Retinal pigment epithelial cell (primary cell): ENCODE measurements at regions not wholly inside any gene's neighbourhood (a gene's known extent, or its start where the extent isn't known, plus 50 kb on each side); places are given as distances from the start of the nearest gene placed in this dataset.

Experiments
- DNase-seq: peaks from one replicate; pipeline ENCODE4 v3.0.0-alpha.2; 2010; ENCODE audit warnings: low read depth
- H3K4me3 ChIP-seq: 2 replicates; pipeline ENCODE4 v1.5.1; 2011; ENCODE audit warnings: mild to moderate bottlenecking, low read length, control low read depth, moderate library complexity
- TF ChIP-seq, protein P1 (sequence below): conservative IDR thresholded peaks from 2 replicates; pipeline ENCODE4 v1.5.1; 2011; ENCODE audit warnings: low read depth, low read length, control low read depth, inconsistent platforms

DNA sequence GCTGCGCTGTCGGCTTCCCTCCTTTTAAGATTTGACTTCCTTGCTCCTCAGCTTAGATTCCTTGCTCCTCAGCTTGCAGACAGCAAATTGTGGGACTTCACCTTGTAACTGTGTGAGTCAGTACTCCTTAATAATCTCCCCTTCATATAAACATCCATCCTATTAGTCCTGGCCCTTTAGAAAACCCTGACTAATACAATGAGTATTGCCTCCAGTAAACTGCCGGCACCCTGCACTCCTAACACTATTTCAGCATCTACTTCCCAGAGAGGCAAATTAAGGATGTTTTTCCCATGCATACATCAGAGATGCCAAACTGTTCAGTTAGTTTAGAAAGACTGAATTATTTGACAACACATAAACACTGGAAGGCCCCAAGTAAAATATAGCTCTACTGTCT lies 611.3 kb upstream of the TMEM132C start:
- H3K4me3 ChIP-seq = no peak overlapping the region
- no peak for DNase-seq
- TF ChIP-seq, protein P1, sequence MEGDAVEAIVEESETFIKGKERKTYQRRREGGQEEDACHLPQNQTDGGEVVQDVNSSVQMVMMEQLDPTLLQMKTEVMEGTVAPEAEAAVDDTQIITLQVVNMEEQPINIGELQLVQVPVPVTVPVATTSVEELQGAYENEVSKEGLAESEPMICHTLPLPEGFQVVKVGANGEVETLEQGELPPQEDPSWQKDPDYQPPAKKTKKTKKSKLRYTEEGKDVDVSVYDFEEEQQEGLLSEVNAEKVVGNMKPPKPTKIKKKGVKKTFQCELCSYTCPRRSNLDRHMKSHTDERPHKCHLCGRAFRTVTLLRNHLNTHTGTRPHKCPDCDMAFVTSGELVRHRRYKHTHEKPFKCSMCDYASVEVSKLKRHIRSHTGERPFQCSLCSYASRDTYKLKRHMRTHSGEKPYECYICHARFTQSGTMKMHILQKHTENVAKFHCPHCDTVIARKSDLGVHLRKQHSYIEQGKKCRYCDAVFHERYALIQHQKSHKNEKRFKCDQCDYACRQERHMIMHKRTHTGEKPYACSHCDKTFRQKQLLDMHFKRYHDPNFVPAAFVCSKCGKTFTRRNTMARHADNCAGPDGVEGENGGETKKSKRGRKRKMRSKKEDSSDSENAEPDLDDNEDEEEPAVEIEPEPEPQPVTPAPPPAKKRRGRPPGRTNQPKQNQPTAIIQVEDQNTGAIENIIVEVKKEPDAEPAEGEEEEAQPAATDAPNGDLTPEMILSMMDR = no peak

DNA sequence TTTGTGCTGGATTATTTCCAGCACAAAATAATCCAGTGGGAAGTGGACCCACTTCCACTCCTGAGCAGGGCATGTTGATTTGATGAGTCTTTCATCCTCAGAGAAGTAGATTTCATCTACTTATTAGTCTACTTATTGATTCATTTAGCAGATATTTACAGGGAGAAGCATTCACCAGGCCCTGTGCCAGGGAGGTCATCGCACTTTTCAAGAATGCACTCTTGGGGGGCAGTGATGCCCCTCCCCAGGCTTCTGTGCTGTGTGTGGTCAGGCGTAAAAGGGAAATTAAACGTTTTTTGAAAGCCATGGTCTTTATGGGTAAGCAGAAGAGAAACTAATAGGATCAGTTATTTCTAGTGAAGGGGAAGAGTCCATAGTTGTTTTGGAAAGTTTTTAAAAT lies 610.7 kb upstream of the TMEM132C start:
- TF ChIP-seq, protein P1 = no peak
- no peak for DNase-seq
- H3K4me3 ChIP-seq = no peak overlapping the region

DNA sequence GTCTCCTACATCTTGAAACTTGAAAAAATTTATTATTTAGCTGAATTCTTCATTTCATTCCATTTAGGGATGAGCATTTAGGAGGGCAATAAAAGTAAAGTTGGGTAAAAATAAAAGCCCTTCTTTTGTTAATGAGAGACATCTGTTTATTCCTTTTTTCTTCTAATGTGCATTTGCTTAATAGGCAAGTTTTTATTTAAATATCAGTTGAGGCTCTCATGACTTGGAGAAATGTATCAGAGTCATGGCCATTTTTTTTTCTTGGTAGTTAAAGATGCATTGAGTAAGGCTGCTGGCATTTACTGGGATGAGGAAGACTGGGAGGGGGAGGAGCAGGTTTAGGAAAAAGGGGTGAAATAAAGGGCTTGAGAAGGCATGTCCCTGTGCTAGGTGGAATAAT lies 609.9 kb upstream of the TMEM132C start:
- DNase-seq = no peak
- TF ChIP-seq, protein P1 = no peak
- no peak overlapping the region for H3K4me3 ChIP-seq

- no peak for DNase-seq
- TF ChIP-seq, protein P1 = no peak
- H3K4me3 ChIP-seq = no peak overlapping the region
Measured at GRCh38 chr12:127660961-127661360, 606.0 kb upstream of the TMEM132C start.

DNA sequence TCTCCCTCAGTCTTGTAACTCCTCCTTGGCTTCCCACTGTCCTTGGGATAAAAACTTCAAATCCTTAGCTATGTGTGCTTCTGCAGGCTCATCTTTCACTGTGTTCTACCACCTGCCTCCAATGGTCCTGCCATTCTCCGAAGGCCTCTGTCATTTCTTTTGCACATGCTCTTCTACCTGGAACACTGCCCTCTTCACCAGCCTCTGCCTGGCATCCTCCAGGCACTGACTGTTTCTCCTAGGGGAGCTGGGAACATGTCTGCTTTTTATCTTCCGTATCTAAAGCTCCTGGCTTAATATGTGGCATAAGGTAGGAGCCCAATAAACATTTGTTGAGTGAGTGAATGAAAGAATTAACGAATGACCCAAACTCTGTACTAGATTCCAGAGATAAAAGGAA lies 603.3 kb upstream of the TMEM132C start:
- H3K4me3 ChIP-seq = no peak overlapping the region
- DNase-seq = no peak
- TF ChIP-seq, protein P1 = no peak

DNA sequence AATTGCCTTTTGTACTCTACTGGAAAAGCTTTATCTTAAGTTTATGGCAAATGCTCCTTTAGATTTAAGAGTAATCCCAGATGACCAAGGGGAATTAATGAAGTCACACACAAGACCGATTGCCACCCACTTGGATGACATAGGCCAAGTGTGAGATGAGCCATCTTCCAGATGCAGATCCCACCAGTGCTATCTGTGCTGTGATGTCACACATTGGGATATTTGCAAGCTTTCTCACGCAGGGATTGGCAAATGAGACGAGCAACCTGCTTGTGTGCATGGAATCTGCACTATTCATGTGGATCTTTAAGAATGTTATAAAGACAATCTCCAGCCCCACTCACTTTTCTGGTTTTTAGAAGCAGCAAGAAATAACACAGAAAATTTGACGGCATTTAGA lies 602.1 kb upstream of the TMEM132C start:
- TF ChIP-seq, protein P1 = no peak
- DNase-seq = no peak
- no peak overlapping the region for H3K4me3 ChIP-seq

DNA sequence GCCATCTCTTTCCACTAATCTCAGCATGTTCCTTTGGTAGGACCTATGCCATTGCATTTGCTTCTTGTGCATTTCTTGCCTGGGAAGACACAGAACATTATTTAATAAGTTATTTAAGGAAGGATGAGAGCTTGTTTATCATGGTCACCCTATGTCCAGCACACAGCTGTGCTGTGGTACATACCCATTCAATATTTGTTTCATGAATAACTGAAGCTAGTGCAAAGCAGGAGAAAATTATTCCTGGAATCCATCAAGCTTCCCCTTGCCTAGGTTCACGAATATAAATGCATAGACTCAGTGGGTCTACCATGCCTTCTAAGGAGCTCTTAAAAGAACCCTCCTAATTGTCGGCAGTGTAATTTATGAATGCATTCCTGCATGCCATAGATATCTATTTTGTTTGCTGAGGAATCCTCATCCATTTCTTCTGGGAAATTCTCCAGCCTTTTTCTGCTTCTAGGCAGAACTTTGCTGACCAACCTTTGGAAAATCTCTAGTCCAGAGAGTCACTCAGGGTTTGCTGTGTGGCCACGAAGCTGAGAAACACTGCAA lies 599.8 kb upstream of the TMEM132C start:
- H3K4me3 ChIP-seq = no peak overlapping the region
- DNase-seq = no peak
- TF ChIP-seq, protein P1 = no peak
